ENCODE measurements at regions not wholly inside any gene's neighbourhood (a gene's known extent, or its start where the extent isn't known, plus 50 kb on each side); places are given as distances from the start of the nearest gene placed in this dataset.
"Not testable (repeated sequence)": the region's sequence is repeated elsewhere in the genome, so short reads cannot be mapped to it uniquely, and the experiment has no call there.

DNA sequence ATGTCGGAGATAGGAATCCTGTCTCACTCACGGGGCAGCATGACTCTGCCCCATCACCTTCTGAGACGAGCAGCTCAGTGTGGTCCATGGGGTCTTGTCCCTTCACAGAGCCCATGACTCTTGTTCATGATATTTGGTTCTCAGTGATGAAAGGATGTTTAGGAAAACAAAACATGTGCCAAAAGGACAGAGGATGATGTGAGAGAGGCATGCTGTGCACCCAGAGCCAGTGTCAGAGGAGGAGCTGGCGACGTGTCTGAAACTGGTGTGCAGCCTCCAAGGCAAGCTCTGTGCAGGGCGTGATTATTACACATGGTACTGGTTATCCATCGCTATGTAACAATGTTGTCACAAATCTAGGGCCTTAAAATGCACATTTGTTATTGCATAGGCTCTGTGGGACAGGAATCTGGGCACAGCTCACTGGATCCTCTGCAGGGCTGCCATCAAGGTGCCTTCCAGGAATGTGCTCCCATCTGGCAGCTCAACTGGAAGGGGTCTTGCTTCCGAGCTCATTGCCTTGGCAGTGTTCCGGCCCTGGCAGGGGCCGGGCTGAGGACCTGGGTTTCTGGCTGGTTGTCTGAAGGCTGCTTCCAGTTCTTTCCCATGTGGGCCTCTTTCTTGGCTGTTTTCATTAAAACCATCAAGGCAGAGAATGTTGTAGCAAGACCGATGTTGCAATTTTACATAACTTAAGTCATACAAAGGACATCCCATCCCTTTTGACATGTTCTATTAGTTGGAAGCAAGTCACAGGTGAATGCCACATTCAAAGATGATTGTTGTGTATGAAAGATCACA is 175.4 kb downstream of the ERMARD start:
- no peak for DNase-seq (ENCODE audit: low spot score)

DNA sequence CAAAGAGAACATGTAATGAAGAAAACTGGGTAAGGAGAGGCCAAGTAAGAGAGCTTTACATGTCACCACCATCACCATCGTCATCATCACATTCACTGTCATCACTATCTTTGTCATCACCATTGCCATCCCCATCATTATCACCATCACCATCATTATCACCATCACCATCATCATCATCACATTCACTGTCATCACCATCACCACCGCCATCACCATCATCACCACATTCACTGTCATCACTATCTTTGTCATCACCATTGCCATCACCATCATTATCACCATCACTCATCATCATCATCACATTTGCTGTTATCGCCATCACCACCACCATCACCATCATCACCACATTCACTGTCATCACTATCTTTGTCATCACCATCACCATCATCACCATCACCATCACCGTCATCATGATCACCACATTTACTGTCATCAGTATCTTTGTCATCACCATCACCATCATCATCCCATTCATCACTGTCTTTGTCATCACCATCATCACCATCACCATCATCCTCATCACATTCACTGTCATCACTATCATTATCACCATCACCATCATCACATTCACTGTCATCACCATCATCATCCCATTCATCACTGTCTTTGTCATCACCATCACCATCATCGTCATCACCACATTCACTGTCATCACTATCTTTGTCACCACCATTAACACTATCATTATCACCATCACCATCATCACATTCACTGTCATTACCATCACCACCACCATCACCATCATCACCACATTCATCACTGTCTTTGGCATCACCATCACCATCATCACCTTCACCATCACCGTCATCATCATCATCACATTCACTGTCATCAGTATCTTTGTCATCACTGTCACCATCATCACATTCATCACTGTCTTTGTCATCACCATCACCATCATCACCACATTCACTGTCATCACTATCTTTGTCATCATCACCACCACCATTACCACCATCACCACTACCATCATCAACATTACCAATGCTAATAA is 172.3 kb downstream of the ERMARD start:
- no peak for DNase-seq (ENCODE audit: low spot score)

DNA sequence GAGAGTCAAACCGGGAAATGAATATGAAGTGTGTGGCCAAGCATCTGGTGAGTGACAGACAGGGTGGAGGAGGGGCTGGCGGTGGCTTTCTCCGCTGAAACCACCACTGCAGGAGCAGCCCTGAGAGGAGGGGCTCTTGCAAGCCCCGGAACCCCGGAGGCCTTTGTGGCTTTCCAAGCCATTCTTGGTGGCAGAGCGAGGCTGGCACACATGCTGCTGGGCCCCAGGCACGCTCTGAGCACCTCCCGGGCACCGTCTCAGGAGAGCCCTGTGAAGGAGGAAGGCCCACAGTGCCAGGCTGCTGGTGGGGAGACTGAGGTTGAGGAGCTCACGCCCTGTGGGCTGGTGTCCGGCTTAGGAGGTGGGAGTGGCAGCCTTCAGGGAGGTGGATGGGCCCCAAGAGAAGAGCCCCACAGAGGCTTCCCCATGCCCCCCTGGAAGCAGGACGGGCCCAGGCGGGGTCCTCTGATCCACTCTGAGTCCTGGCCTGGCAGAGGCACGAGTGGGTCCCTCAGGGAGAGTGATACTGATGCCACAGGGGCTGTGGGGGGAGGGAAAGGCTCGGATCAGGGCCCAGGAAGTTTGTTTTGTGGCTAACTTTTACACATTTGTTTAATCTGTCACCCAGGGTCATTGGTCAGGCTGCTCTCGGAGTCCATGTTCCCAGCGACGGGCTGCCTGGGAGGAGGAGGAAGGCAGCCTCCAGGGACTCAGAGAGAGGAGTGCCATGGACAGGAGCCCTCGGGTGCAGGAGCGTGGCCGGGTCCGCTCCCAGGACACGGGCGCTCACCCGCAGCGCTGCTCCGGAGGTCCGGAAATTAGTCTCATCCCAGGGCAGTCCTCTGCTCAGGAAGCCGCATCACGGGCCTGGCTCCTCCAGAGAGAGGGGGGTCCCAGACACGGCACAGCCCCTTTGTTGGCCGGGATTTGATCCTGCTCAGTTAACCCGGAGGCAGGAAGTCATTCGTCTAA is 170.7 kb downstream of the ERMARD start:
- no peak for DNase-seq (ENCODE audit: low spot score)

DNA sequence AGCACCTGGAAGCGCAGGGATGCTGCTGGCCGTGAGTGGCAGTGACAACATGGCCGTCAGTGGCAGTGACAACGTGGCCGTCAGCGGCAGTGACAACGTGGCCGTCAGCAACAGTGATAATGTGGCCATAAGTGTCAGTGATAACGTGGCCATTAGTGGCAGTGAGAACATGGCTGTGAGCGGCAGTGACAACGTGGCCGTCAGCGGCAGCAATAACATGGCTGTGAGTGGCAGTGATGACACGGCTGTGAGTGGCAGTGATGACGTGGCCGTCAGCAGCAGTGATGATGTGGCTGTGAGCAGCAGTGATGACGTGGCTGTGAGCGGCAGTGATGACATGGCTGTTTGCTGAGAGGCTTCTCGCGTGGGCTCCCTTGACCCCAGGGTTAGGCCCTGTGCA is 169.8 kb downstream of the ERMARD start:
- DNase-seq (ENCODE audit: low spot score) = no peak

DNA sequence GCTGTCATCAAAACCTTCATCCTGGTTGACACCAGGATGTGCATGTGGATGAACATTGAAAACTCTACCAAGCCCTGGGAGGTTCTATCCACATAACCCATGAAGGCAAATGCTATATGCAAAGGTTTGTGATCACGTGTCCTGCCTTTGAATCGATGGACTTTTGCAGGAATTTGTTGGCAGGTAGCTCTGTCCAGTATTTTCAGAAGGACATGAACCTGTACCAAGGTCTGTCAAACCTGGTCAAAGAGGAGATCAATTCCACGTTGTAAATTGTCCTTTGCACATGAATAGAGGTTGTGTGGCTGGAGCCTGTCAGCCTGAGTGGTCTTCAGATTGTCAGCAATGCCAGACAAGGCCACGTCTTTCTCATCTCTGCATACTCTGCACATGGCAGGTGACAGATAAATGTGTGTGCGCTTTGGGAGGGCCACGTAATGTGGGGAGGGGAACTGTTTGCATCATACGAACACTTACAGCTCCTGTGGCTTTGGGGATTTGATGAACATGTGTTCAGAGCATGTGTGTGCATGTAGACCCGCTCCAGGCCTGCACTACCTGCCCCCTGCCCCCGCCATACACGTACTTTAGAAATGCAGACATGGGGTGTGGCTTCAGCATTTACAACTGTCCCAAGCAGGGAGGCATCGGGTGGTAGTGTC is 169.1 kb downstream of the ERMARD start:
- DNase-seq (ENCODE audit: low spot score) = no peak

DNA sequence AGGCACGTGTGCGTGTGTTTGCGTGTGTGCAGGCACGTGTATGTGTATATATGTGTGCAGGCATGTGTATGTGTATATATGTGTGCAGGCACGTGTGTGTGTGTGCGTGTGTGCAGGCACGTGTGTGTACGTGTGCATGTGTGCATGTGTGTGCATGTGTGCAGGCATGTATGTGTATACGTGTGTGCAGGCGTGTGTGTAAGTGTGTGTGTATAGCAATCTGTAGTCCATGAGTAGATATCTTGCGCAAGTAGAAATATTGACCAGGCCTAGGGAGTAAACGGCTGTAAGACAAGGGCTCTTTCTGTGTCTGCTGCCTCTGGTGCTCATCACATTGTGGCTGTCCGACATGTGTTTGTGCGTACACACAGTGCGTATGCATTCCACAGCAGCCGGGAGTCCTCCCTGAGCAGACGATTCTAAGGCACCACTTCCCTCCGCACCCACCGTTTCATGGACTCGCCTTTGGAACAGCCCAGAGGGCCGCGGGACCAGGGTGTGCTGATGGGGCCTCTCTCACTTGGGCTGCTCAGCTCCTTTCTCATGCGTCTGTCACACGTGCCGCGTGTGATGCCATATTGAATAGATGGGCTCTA is 167.6 kb downstream of the ERMARD start:
- DNase-seq (ENCODE audit: low spot score) = no peak

DNA sequence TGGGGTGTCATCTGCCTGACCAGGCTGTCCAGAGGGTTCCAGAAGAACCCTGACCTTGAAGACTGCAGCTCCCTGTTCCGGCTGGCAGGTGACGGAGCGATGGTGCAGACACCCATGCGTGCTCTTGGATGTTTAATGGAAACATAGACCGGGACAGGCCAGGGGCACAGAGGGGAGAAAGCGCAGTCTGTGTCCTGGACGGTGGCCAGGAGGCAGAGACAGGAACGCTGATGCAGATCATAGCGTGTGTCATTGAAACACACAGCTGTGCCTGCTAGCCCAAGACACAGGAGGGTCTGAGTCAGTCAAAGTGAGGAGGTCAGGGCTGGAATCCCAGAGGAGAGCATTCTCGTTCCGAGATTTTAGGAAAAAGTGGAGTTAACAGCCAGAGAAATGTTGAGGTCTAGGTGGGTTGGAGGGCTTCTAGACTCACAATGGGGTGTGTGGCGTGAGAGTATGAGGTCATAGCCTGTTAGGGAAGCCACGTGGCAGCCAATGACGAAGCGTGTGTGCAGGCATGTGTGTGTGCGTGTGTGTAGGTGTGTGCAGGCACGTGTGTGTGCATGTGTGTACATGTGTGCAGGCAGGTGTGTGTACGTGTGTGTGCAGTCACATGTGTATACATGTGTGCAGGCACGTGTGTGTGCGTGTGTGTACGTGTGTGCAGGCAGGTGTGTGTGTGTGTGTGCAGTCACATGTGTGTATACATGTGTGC is 167.0 kb downstream of the ERMARD start:
- DNase-seq (ENCODE audit: low spot score) = no peak

DNA sequence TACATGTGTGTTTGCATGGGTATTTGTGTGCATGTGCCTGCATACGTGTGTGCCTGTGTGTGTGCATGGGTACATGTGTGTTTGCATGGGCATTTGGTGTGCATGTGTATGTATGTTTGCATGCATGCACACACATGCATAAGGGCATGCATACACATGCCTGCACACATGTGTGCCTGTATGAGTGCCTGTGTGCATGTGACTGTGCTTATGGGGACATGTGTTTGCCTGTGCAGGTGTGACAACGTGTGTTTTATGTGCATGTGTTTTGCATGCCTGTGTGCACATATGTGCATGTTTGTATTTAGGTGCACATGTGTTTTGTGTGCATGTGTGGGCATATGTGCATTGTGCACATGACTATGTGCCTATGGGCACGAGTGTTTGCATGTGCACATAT is 165.7 kb downstream of the ERMARD start:
- DNase-seq (ENCODE audit: low spot score) = no peak

DNA sequence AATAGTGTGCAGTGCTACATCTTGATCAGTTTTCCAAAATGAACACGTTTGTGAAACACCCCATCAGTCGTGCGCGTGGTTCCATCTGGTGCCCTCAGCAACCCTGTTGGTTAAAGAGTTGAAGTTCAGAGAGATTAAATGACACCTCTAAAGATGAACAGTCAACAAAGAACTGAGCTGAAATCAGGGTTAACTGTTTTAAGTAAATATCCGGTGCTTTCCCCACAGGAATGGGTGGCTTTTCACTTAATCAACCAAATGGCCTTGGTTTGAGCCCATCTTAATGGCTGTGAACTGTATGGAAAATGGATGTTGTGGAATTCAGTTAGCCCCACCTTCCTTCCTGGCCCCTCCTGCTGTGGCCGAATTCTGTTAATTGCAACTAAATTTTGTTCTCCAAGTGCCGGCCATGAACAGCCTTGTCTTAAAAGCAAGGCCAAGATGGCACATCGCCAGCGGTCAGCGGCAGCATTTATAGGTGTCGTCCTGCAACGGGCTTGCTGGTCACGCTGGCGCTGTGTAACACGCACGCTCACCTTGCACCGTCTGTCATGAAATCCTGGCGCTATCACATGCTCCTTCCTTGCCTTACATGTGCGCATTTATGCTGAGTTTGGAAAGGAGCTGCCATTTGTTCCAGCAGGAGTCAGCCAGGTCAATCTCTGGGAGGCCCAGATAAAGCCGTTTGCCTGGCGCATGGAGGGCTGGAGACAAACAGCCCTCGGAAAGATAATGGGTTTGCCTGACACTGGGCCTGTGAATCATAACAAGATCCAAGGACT is 164.5 kb downstream of the ERMARD start:
- no peak for DNase-seq (ENCODE audit: low spot score)

DNA sequence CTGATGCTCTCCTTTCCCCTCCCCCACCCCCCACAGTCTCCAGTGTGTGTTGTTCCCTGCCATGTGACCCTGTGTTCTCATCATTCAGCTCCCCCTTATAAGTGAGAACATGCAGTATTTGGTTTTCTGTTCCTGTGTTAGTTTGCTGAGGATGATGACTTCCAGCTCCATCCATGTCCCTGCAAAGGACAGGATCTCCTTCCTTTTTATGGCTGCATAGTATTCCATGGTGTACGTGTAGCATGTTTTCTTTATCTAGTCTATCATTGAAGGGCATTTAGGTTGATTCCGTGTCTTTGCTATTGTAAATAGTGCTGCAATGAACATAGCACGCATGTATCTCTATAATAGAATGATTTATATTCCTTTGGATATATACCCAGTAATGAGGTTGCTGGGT is 162.3 kb downstream of the ERMARD start:
- not testable (repeated sequence) for DNase-seq (ENCODE audit: low spot score)

DNA sequence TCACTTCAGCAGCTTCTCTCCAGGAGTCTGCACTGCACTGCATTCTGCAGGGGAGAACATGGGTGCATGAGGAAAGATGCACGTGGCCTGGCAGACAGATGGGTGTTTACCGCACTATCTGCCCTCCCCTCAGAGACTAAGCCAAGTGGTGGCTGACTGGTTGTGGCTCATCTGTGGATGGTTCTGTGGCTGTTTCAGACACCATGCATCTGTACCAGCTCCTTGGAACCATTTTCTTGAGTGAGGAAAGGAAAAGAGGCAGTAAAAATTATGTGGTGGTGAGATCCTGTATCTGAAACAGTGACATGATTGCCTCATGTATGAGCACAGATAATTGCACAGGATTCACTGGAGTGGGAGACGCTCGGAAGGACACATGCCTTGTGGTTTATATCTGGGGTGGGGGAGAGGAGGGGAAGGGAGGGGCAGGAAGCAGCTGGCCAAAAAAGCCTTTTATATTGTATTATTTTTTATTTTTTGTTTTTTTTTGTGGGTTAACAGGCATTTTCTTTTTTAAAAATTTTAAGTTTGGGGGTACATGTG is 161.7 kb downstream of the ERMARD start:
- no peak for DNase-seq (ENCODE audit: low spot score)

DNA sequence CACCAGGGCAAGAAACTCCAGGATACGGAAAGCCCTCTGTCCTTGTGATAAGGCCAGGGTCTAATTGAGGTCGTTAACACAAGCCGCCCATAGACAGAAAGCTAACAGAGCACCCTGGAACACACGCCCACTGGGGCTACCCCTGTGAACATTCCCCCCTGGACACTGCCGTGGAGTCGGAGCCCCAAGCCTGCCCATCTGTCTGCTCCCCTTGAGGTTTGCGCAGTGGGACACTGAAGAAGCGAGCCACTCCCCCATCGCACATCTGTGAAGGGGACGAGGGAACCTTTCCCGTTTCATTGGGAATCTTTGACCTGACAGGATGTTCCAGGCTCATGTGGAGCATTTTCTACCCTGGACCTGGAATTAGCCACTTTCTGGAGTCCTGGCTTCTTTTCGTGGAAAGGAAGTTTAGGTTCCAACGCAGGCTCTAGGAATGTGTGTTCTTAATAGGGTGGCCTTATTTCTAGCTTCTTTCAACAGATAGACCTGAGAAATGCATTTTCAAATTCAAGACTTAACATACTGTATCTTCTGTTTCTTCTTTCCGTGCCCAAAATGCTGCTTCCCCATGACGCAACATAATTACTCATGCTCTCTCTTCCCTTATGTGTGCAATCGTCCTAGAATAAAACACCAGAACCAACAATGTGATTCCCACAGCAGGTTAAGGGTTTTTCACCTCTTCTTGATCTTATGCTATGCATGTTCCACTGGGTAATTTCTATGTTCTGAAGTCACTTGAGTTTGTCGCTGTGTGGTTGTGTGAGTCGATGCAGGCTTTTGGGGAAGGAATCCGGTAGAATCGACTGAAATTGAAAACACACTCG is 161.1 kb downstream of the ERMARD start:
- no peak for DNase-seq (ENCODE audit: low spot score)

DNA sequence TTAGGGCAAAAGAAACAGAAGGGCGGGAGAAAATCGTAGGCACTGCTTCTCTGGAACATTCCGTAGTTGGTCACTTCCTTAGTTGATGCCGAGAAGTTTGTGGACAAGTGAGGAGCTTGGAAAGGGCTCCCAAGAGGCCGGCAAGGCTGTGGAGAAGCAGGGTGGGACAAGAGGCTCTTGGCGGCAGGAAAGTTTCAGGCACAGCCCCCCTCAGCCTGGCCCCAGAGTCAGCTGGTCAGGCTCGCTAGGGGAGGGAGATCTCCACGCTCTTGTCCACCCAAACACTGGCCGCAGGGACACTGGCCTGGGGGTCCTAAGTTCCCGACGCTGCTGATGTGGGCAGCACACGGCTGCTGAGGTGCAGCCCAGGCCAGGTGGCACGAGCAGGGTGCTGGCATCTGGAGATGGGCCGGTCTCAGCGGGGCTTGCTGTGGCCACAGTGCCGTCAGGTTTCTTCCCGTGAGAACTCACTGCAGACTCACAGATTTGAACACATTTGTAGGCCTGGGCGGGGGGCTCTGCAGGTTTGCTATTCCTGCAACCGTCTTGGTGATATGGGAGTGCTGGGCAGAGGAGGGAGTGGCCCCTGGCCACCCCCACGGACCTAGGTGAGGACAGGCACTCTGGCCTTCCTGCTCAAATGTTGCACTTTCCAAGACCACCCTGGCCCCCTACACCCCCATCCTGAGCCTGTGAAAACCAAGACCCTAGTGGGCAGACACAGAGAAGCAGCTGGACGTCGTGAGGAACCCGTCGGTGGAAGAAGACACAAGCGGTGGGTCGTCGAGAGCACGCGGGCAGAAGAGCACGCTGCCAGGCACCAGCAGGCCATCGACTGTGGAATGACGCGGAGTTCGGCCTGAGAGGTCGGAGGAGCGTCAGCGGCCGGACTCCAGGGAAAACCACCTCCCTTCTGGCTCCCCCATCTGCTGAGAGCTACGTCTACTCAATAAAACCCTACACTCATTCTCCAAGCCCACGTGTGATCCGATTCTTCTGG is 160.1 kb downstream of the ERMARD start:
- DNase-seq (ENCODE audit: low spot score) = no peak

DNA sequence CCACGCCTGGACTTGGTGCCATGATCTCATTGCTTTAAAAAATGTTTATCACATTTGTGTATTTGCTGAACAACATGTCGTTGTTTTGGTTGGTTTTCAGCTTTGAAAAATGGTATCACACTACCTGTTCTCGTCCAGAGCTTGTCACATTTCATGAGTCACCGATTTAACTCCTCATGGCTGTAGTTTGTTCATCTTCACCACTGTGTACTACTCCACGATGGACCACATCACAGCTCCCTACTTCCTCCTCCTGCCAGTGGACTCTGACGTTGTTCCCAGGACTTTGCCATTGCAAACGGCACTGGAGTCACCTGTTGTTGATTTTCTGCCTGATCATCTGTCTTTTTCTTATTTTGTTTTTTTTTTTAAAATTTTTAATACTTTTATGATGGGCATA is 157.7 kb downstream of the ERMARD start:
- DNase-seq (ENCODE audit: low spot score) = no peak

DNA sequence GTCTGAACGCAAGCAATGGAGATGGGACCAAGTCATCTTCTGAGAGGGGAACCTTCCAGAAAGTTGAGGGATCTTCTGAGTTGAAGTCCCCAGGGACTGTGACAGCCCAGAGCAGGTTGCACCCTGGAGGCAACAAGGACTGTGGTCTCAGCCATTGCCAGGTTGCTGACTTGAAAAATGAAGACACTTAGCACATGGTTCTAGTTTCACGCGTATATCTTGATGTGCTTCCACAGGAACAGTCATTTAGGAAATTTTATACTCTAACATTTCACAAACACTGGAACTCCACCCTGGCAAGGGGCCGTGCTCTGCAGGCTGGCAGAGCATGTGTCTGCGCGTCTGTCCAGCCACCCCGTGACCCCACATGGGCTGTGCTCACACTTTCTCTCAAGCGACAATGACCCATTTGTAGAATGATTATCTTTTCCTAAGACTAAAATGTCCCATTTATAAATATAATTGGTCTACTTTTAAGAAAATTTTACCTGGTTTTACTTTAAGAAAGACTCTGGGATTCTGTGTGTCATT is 157.0 kb downstream of the ERMARD start:
- no peak for DNase-seq (ENCODE audit: low spot score)

DNA sequence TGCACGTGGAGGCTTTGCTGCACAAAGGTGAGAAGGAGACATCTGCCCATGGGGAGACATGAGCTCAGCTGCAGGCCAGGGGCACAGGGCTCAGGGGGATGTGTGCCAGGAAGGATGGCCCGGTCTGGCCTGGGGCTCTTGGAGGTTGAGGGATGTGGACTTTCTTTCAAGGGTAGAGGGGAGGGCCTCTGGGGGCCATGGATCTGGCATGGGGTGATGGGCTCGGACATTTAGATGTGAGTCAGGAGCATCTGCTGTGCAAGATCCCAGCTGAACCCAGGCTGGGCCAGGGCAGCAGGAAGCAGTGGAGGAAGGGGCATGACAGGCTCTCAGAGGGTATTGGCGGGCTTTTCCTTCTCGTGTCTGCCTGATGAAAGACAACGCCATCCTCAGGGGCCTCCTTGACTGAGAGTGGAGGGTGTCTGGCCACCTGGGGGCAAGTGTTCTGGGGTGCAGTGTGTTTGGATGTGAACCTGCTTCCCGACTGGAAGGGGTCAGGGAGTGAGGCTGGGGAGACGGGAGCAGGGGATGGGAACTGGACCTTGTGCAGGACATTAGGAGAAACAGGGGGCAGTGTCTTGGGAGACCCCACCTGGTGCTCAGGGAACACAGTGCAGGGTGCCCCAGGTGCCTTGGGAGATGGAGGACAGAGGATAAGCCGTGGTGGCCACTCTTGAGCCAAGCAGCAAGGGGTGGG is 156.1 kb downstream of the ERMARD start:
- DNase-seq (ENCODE audit: low spot score) = no peak
